Esophagus squamous epithelium (tissue), 5 donors: ENCODE measurements at regions not wholly inside any gene's neighbourhood (a gene's known extent, or its start where the extent isn't known, plus 50 kb on each side); places are given as distances from the start of the nearest gene placed in this dataset.

Source experiments
- DNase-seq: peaks from one replicate; lab custom pipeline; 2025; lab: John Stamatoyannopoulos, UW
- H3K27ac ChIP-seq, 4 donors: fragments of 200-600 bp; sonication (generic); one replicate each; pipeline ENCODE4 v1.5.1; 2016 to 2019; ENCODE audit warnings: mild to moderate bottlenecking in 1 of 4
- H3K27me3 ChIP-seq, 4 donors: fragments of 200-600 bp; sonication (generic); 1 replicate in 3 of 4; 2 replicates in 1 of 4; pipeline versions ENCODE4 v1.5.1 to v1.6.0; 2017 to 2021; ENCODE audit warnings: antibody characterized with exemption in 1 of 4
- H3K36me3 ChIP-seq, 3 donors: fragments of 200-600 bp; sonication (generic); one replicate each; pipeline ENCODE4 v1.5.1; 2016 to 2019
- H3K4me1 ChIP-seq, 3 donors: fragments of 200-600 bp; sonication (generic); one replicate each; pipeline ENCODE4 v1.5.1; 2017 to 2019
- H3K4me3 ChIP-seq, 4 donors: fragments of 200-600 bp; sonication (generic); 1 replicate in 3 of 4; 2 replicates in 1 of 4; pipeline ENCODE4 v1.5.1; 2016 to 2019; ENCODE audit warnings: mild to moderate bottlenecking in 2 of 4, moderate library complexity in 1 of 4
- H3K9me3 ChIP-seq, 3 donors: fragments of 200-600 bp; sonication (generic); one replicate each; pipeline ENCODE4 v1.5.1; 2016 to 2019
- CTCF ChIP-seq, 6 experiments: fragments of 450-650 bp in 4 of 6; fragments of 200-600 bp in 2 of 6; sonication (generic) in 2 of 6; IDR thresholded peaks; one replicate each; pipeline ENCODE4 v1.5.1; 2016 to 2019; ENCODE audit warnings: antibody characterized with exemption in 6 of 6, mild to moderate bottlenecking in 4 of 6, moderate library complexity in 4 of 6
- POLR2A ChIP-seq, 4 donors: fragments of 450-650 bp; IDR thresholded peaks; one replicate each; pipeline ENCODE4 v1.6.1; 2017; ENCODE audit warnings: antibody characterized with exemption in 4 of 4, mild to moderate bottlenecking in 4 of 4, moderate library complexity in 3 of 4
- WGBS, 2 donors: methylation state at CpG; one replicate each; pipeline ENCODE4 v1.1.5; 2018; 5-methylcytosine and 5-hydroxymethylcytosine counted together
- intact Hi-C: fragments of 100-400 bp; cut with DNase I; formaldehyde crosslinking; loops from one replicate; pipeline ENCODE4 v1.15.0; 2022
- donor health status: DM: yes; HTN: yes; CAD: no.

GRCh38 chr17:72296456-72296855 lies 175.6 kb downstream of the SOX9 start:
- Histone ChIP-seq H3K27ac (no peak overlapping the region), H3K4me1 (peaks cover 0 to 9% (median 6%) of the 10 kb centered on the region in 3 donors), H3K4me3 (no peak overlapping the region), H3K9me3 (no peaks in the 10 kb centered on the region), H3K36me3 (no peaks in the 10 kb centered on the region), H3K27me3 (peaks cover 0 to 28% (median 0%) of the 10 kb centered on the region in 4 donors)
- no peak for TF ChIP-seq POLR2A (IDR thresholded peaks at IDR 0.05)
- no peak for TF ChIP-seq CTCF (IDR thresholded peaks at IDR 0.05)
- 13 to 33% methylated on average over 1 of the region's 1 CpG for WGBS, 2 donors
- intact Hi-C loops: no loop called here
- DNase-seq: no peak

GRCh38 chr17:72297326-72298115 lies 176.7 kb downstream of the SOX9 start:
- intact Hi-C loops: no loop called here
- no peak for DNase-seq
- H3K4me3 ChIP-seq: no peak overlapping the region
- H3K9me3 ChIP-seq: no peaks in the 10 kb centered on the region
- H3K36me3 ChIP-seq: no peaks in the 10 kb centered on the region
- TF ChIP-seq POLR2A (IDR thresholded peaks at IDR 0.05): no peak
- TF ChIP-seq CTCF (IDR thresholded peaks at IDR 0.05): no peak
- H3K4me1 ChIP-seq: peaks cover 0 to 9% (median 6%) of the 10 kb centered on the region in 3 donors
- peaks cover 0 to 26% (median 0%) of the 10 kb centered on the region in 4 donors for H3K27me3 ChIP-seq
- no peak overlapping the region for H3K27ac ChIP-seq
- 30 to 33% methylated on average over 9 of the region's 9 CpGs for WGBS, 2 donors

- no peaks in the 10 kb centered on the region for H3K36me3 ChIP-seq
- intact Hi-C loops: no loop called here
- no peak overlapping the region for H3K4me3 ChIP-seq
- no peak for DNase-seq
- H3K9me3 ChIP-seq: no peaks in the 10 kb centered on the region
- H3K4me1 ChIP-seq: peaks cover 0 to 9% (median 6%) of the 10 kb centered on the region in 3 donors
- H3K27ac ChIP-seq: no peak overlapping the region
- TF ChIP-seq CTCF (IDR thresholded peaks at IDR 0.05): no peak
- TF ChIP-seq POLR2A (IDR thresholded peaks at IDR 0.05): no peak
- H3K27me3 ChIP-seq: peaks cover 0 to 17% (median 0%) of the 10 kb centered on the region in 4 donors
- WGBS, 2 donors: 52 to 65% methylated on average over 4 of the region's 4 CpGs
Observed at GRCh38 chr17:72299100-72299499, 178.3 kb downstream of the SOX9 start.

GRCh38 chr17:72299592-72299991 lies 178.8 kb downstream of the SOX9 start:
- no peak for DNase-seq
- Histone ChIP-seq H3K27ac (no peak overlapping the region), H3K9me3 (no peaks in the 10 kb centered on the region), H3K4me3 (no peak overlapping the region), H3K4me1 (peaks cover 0 to 9% (median 6%) of the 10 kb centered on the region in 3 donors), H3K36me3 (no peaks in the 10 kb centered on the region), H3K27me3 (peaks cover 0 to 12% (median 0%) of the 10 kb centered on the region in 4 donors)
- intact Hi-C loops: no loop called here
- no peak for TF ChIP-seq CTCF (IDR thresholded peaks at IDR 0.05)
- TF ChIP-seq POLR2A (IDR thresholded peaks at IDR 0.05): no peak
- 64 to 65% methylated on average over 5 of the region's 5 CpGs for WGBS, 2 donors

GRCh38 chr17:72301887-72302286 lies 181.1 kb downstream of the SOX9 start:
- WGBS, 2 donors: 44% methylated on average over 2 of the region's 2 CpGs; no CpG with 5 or more reads in 1 of the 2 donors
- no peaks in the 10 kb centered on the region for H3K36me3 ChIP-seq
- no peak for DNase-seq
- intact Hi-C loops: no loop called here
- H3K27me3 ChIP-seq: peaks cover 0 to 19% (median 0%) of the 10 kb centered on the region in 4 donors
- H3K9me3 ChIP-seq: no peaks in the 10 kb centered on the region
- TF ChIP-seq CTCF (IDR thresholded peaks at IDR 0.05) (no peak), POLR2A (IDR thresholded peaks at IDR 0.05) (no peak)
- peaks cover 0 to 6% (median 5%) of the 10 kb centered on the region in 3 donors for H3K4me1 ChIP-seq
- H3K27ac ChIP-seq: no peak overlapping the region
- H3K4me3 ChIP-seq: no peak overlapping the region
